HCT116 (cell line): ENCODE measurements at regions not wholly inside any gene's neighbourhood (a gene's known extent, or its start where the extent isn't known, plus 50 kb on each side); places are given as distances from the start of the nearest gene placed in this dataset.
A peak's percentile ranks its signal among the peaks of the same experiment; 100 is the strongest.

ENCODE experiments used
- ATF3 ChIP-seq: IDR thresholded peaks from 2 replicates; pipeline ENCODE4 v1.6.1; 2012
- CEBPB ChIP-seq: IDR thresholded peaks from 2 replicates; pipeline ENCODE4 v1.6.1; 2012; ENCODE audit warnings: low read depth
- CTCF ChIP-seq, 3 experiments: fragments of 200-600 bp in 1 of 3; sonication (generic) in 1 of 3; IDR thresholded peaks in 2 of 3; conservative IDR thresholded peaks in 1 of 3; 2 replicates each; pipeline ENCODE4 v1.5.1; 2012 to 2017; ENCODE audit warnings: low read depth in 2 of 3, low read length in 2 of 3, antibody characterized with exemption in 1 of 3, borderline replicate concordance in 1 of 3, control low read depth in 1 of 3, mild to moderate bottlenecking in 1 of 3, mixed read lengths in 1 of 3, mixed run types in 1 of 3, moderate library complexity in 1 of 3; ENCODE audit not compliant: insufficient read depth in 1 of 3
- ELF1 ChIP-seq: IDR thresholded peaks from 2 replicates; pipeline ENCODE4 v1.6.1; 2012; ENCODE audit warnings: low read depth, borderline replicate concordance
- EZH2 ChIP-seq: fragments of 200-600 bp; sonication (generic); IDR thresholded peaks from 2 replicates; pipeline ENCODE4 v1.6.1; 2017; ENCODE audit warnings: antibody characterized with exemption, mixed run types
- JUND ChIP-seq: IDR thresholded peaks from 2 replicates; pipeline ENCODE4 v1.6.1; 2012
- MAX ChIP-seq: IDR thresholded peaks from 2 replicates; pipeline ENCODE4 v1.6.1; 2012
- POLR2A ChIP-seq: IDR thresholded peaks from 2 replicates; pipeline ENCODE4 v1.7.0; 2011; ENCODE audit warnings: borderline replicate concordance; ENCODE audit not compliant: insufficient read depth, insufficient read length; ENCODE audit errors: extremely low read depth
- REST ChIP-seq: IDR thresholded peaks from 2 replicates; pipeline ENCODE4 v1.6.1; 2012; ENCODE audit warnings: low read depth
- SIN3A ChIP-seq: IDR thresholded peaks from 2 replicates; pipeline ENCODE4 v1.6.1; 2012; ENCODE audit warnings: low read depth
- YY1 ChIP-seq: IDR thresholded peaks from 2 replicates; pipeline ENCODE4 v1.6.1; 2011; ENCODE audit warnings: low read length, low read depth, moderate library complexity, mild to moderate bottlenecking; ENCODE audit not compliant: insufficient replicate concordance; ENCODE audit errors: extremely low read depth

- no peak for TF ChIP-seq YY1
- no peak for TF ChIP-seq CTCF (IDR thresholded peaks at IDR 0.05 in 2 of 3, conservative IDR thresholded peaks at IDR 0.05 in 1 of 3; ENCODE audit: borderline replicate concordance in 1 of 3, insufficient read depth in 1 of 3, low read depth in 2 of 3, low read length in 2 of 3)
- no peak for TF ChIP-seq SIN3A
- no peak for TF ChIP-seq REST
- no peak for TF ChIP-seq ATF3
- TF ChIP-seq POLR2A, result no peak
- TF ChIP-seq CEBPB, result no peak
- peak; percentile 44 for TF ChIP-seq MAX
- no peak for TF ChIP-seq EZH2
- TF ChIP-seq ELF1, result peak; percentile 50
- TF ChIP-seq JUND, result peak; percentile 62; the same call in 1 of the 2 replicates
Observed at GRCh38 chr16:54657058-54657708, 273.5 kb upstream of the IRX5 start.
